Liver (tissue), 8 donors: ENCODE measurements at regions not wholly inside any gene's neighbourhood (a gene's known extent, or its start where the extent isn't known, plus 50 kb on each side); places are given as distances from the start of the nearest gene placed in this dataset.

Source experiments
- DNase-seq: peaks from one replicate; pipeline ENCODE4 v3.0.0-alpha.2; 2017; ENCODE audit warnings: low spot score
- H3K27ac ChIP-seq, 2 donors: one replicate each; pipeline ENCODE4 v1.7.0; 2013; ENCODE audit warnings: inconsistent platforms in 2 of 2, low read length in 2 of 2, control low read depth in 1 of 2, low read depth in 1 of 2, mild to moderate bottlenecking in 1 of 2
- H3K27me3 ChIP-seq, 4 donors: one replicate each; pipeline versions ENCODE4 v1.6.1 to v1.7.0; 2013; ENCODE audit warnings: low read length in 3 of 4, inconsistent platforms in 1 of 4, mild to moderate bottlenecking in 1 of 4, moderate library complexity in 1 of 4; ENCODE audit not compliant: control insufficient read depth in 4 of 4, insufficient read depth in 4 of 4
- H3K36me3 ChIP-seq, 4 donors: one replicate each; pipeline versions ENCODE4 v1.6.1 to v1.7.0; 2013; ENCODE audit warnings: low read length in 3 of 4, mild to moderate bottlenecking in 3 of 4, low read depth in 1 of 4, moderate library complexity in 1 of 4; ENCODE audit not compliant: control insufficient read depth in 4 of 4, insufficient read depth in 3 of 4
- H3K4me1 ChIP-seq, 4 donors: one replicate each; pipeline versions ENCODE4 v1.6.1 to v1.7.0; 2013; ENCODE audit warnings: low read length in 3 of 4, mild to moderate bottlenecking in 3 of 4, moderate library complexity in 1 of 4; ENCODE audit not compliant: control insufficient read depth in 4 of 4, insufficient read depth in 4 of 4
- H3K4me3 ChIP-seq, 3 donors: one replicate each; pipeline versions ENCODE4 v1.6.1 to v1.7.0; 2013; ENCODE audit warnings: low read length in 3 of 3, control low read depth in 1 of 3, low read depth in 1 of 3, mild to moderate bottlenecking in 1 of 3
- H3K9ac ChIP-seq, 2 donors: one replicate each; pipeline ENCODE4 v1.7.0; 2013; ENCODE audit warnings: low read length in 2 of 2, mild to moderate bottlenecking in 2 of 2, moderate library complexity in 2 of 2, control low read depth in 1 of 2, low read depth in 1 of 2
- H3K9me3 ChIP-seq, 4 donors: one replicate each; pipeline versions ENCODE4 v1.6.1 to v1.7.0; 2013; ENCODE audit warnings: low read length in 3 of 4; ENCODE audit not compliant: control insufficient read depth in 4 of 4
- CTCF ChIP-seq: fragments of 150-350 bp; IDR thresholded peaks from 2 replicates; pipeline ENCODE4 v1.5.1; 2017; ENCODE audit warnings: improper control_type of control experiment, low read depth, low read length; ENCODE audit not compliant: missing input control
- EGR1 ChIP-seq, 2 donors: IDR thresholded peaks; 2 replicates each; pipeline ENCODE4 v1.6.1; 2016 to 2018; ENCODE audit warnings: antibody characterized with exemption in 2 of 2, low read depth in 2 of 2
- FOXA1 ChIP-seq: IDR thresholded peaks from 2 replicates; pipeline ENCODE4 v1.6.1; 2016; ENCODE audit warnings: antibody characterized with exemption
- FOXA2 ChIP-seq: IDR thresholded peaks from 2 replicates; pipeline ENCODE4 v1.6.1; 2016; ENCODE audit warnings: antibody characterized with exemption
- GABPA ChIP-seq, 2 donors: IDR thresholded peaks in 1 of 2; conservative IDR thresholded peaks in 1 of 2; 2 replicates each; pipeline ENCODE4 v1.6.1; 2016; ENCODE audit warnings: antibody characterized with exemption in 2 of 2, mild to moderate bottlenecking in 1 of 2, moderate library complexity in 1 of 2
- HNF4A ChIP-seq, 2 donors: conservative IDR thresholded peaks; 2 replicates each; pipeline ENCODE4 v1.6.1; 2016; ENCODE audit warnings: antibody characterized with exemption in 2 of 2, mild to moderate bottlenecking in 2 of 2
- HNF4G ChIP-seq: IDR thresholded peaks from 2 replicates; pipeline ENCODE4 v1.6.1; 2016; ENCODE audit warnings: antibody characterized with exemption
- JUND ChIP-seq, 2 donors: IDR thresholded peaks; 2 replicates each; pipeline ENCODE4 v1.6.1; 2016; ENCODE audit warnings: antibody characterized with exemption in 2 of 2
- NR2F2 ChIP-seq: IDR thresholded peaks from 2 replicates; pipeline ENCODE4 v1.6.1; 2016; ENCODE audit warnings: antibody characterized with exemption
- RAD21 ChIP-seq, 2 donors: IDR thresholded peaks; 2 replicates each; pipeline ENCODE4 v1.6.1; 2016; ENCODE audit warnings: antibody characterized with exemption in 2 of 2, mild to moderate bottlenecking in 2 of 2
- RXRA ChIP-seq, 2 donors: IDR thresholded peaks; 2 replicates each; pipeline ENCODE4 v1.6.1; 2017 to 2018; ENCODE audit warnings: antibody characterized with exemption in 2 of 2, mild to moderate bottlenecking in 1 of 2
- SP1 ChIP-seq: IDR thresholded peaks from 2 replicates; pipeline ENCODE4 v1.6.1; 2018; ENCODE audit warnings: antibody characterized with exemption, mild to moderate bottlenecking
- TAF1 ChIP-seq: conservative IDR thresholded peaks from 2 replicates; pipeline ENCODE4 v1.6.1; 2016; ENCODE audit warnings: antibody characterized with exemption, mild to moderate bottlenecking
- YY1 ChIP-seq: IDR thresholded peaks from 2 replicates; pipeline ENCODE4 v1.6.1; 2016; ENCODE audit warnings: antibody characterized with exemption, mild to moderate bottlenecking
- WGBS: extraction: QIAGEN DNeasy Blood & Tissue Kit; methylation state at CpG from one replicate; pipeline ENCODE4 v1.1.7; 2013; 5-methylcytosine and 5-hydroxymethylcytosine counted together
- TF ChIP-seq, protein P1 (sequence below): IDR thresholded peaks from 2 replicates; pipeline ENCODE4 v1.6.1; 2016; ENCODE audit warnings: antibody characterized with exemption
- donor health status: healthy.
- donor health status: healthy.
- donor health status: healthy.
- donor health status: healthy.
- donor health status: healthy.

- no peak overlapping the region for H3K4me3 ChIP-seq
- H3K9me3 ChIP-seq = no peaks in the 10 kb centered on the region
- TF ChIP-seq CTCF (peak; percentile 26), HNF4G (no peak), RAD21 (IDR thresholded peaks at IDR 0.05) (peak; percentile 64 to 69), HNF4A (conservative IDR thresholded peaks at IDR 0.05) (no peak), JUND (IDR thresholded peaks at IDR 0.05) (no peak), SP1 (no peak)
- H3K27me3 ChIP-seq = no peaks in the 10 kb centered on the region
- no peak overlapping the region for H3K27ac ChIP-seq
- no peaks in the 10 kb centered on the region for H3K36me3 ChIP-seq
- no peak overlapping the region for H3K9ac ChIP-seq
- DNase-seq = no peak
- no peaks in the 10 kb centered on the region for H3K4me1 ChIP-seq
- 43% methylated on average over 5 of the region's 5 CpGs for WGBS
These were observed 282.3 kb downstream of the TFEC start for GRCh38 chr7:115748123-115748738.

DNA sequence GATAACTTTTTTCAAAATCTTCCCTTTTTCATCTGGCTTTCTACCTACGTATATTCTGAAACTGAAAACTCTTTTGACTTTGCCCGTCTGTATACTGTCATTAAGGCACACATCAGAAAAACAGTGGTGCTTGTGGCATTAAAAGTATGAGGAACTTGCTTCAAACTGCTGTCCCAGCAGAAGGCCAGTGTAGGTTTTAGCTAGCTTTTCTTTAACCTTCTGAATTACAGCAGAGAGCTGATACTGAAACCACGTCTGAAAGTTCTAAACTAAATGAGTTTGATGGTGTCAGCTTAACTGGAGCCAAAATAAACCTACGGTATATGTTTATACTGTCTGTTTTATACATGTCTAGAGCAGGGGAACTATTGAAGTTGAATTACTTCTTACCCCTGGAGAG, 283.4 kb downstream of the TFEC start:
- Histone ChIP-seq H3K4me1 (no peaks in the 10 kb centered on the region), H3K9me3 (no peaks in the 10 kb centered on the region), H3K9ac (no peak overlapping the region), H3K36me3 (no peaks in the 10 kb centered on the region), H3K27ac (no peak overlapping the region), H3K4me3 (no peak overlapping the region), H3K27me3 (no peaks in the 10 kb centered on the region)
- 56% methylated on average over 4 of the region's 4 CpGs for WGBS
- TF ChIP-seq FOXA2 (no peak), RAD21 (IDR thresholded peaks at IDR 0.05) (no peak), EGR1 (IDR thresholded peaks at IDR 0.05; ENCODE audit: low read depth in 2 of 2) (no peak), JUND (IDR thresholded peaks at IDR 0.05) (no peak), RXRA (IDR thresholded peaks at IDR 0.05) (no peak), GABPA (IDR thresholded peaks at IDR 0.05 in 1 of 2, conservative IDR thresholded peaks at IDR 0.05 in 1 of 2) (no peak), HNF4G (no peak), HNF4A (conservative IDR thresholded peaks at IDR 0.05) (no peak), NR2F2 (no peak), TAF1 (no peak), CTCF (no peak)
- TF ChIP-seq, protein P1, sequence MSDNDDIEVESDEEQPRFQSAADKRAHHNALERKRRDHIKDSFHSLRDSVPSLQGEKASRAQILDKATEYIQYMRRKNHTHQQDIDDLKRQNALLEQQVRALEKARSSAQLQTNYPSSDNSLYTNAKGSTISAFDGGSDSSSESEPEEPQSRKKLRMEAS = no peak
- no peak for DNase-seq

DNA sequence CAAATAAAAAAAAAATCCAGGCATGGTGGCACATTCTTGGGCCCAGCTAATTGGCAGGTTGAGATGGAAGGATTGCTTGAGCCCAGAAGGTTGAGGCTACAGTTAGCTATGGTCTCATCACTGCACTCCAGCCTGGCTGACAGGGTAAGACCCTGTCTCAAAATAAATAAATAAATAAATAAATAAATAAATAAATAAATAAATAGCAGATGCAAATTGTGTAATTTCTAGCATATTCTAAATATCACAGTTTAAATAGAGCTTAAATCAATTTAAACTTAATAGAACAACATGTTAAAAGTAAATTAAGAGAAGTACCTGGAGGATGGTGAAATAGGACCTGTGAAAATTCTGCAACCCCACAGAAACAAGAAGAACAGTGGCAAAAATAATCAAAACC, 290.5 kb downstream of the TFEC start:
- TF ChIP-seq YY1 (no peak), TAF1 (no peak), FOXA2 (no peak), FOXA1 (no peak), NR2F2 (no peak)
- Histone ChIP-seq H3K9me3 (no peaks in the 10 kb centered on the region), H3K27ac (no peak overlapping the region), H3K36me3 (no peaks in the 10 kb centered on the region), H3K4me1 (no peaks in the 10 kb centered on the region), H3K4me3 (no peak overlapping the region), H3K9ac (no peak overlapping the region), H3K27me3 (no peaks in the 10 kb centered on the region)
- DNase-seq = no peak
